HG02938 (cell line): ENCODE measurements at regions not wholly inside any gene's neighbourhood (a gene's known extent, or its start where the extent isn't known, plus 50 kb on each side); places are given as distances from the start of the nearest gene placed in this dataset.

Experiments used
- ATAC-seq: cut with Tn5 transposase; IDR thresholded peaks from one replicate; pipeline ENCODE4 v1.9.1; 2021; ENCODE audit warnings: mild to moderate bottlenecking, moderate library complexity; ENCODE audit not compliant: unreplicated experiment

DNA sequence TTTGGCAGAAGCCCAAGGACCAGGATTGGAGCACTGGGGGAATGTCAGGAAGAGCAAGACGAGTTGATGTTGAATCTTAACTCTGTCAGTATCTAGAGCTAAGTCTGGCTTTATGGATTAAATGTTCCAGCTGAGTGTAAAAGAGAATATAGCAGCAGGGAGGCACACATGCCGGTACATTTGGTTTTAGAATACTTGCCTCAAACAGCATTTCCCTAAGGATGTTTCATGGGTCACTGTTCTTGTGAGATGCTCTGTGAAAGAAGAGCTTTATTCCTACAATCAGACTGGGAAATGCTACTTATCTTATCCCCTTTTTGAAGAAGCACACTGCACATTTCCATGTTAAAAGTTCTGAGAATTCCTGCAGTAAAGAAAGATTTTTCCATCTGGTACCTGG lies 440.3 kb upstream of the B3GALT2 start:
- ATAC-seq: no peak

DNA sequence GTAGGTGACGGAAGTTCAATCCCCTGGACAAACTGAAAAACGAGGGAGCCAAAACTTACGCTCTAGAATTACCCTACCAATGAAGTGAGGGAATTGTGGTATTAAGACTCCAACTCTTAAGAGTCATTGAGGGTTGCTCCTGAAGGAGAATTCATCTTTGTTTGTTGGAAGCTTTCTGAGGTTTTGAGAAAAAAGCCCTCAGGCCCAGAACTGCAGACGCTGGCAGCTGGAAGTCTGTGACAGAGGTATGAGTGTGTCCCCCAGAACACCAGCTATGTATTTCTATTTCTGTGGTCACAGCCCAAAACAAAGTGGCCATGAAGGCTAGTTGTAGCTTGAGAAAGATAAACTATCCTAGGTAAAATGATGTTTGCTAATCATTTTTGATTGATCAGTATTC lies 438.8 kb upstream of the B3GALT2 start:
- no peak for ATAC-seq

DNA sequence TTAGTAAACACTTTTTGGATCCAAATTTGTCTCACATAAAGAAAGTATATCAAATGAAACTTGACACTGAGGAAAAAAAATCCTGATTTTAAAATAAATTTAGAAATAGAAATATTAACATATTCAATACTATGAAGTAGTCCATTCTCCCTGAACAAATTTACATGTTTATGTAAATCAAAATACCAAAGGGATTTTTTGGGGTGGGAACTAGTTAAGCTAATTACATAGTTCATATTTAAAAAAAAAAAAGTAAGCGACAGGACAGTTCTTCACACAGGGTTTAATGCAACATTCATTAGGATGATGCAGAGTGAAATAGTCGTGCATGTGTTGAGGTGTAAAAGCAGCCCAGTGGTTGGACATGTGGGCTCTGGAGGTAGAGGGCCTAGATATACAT lies 433.5 kb upstream of the B3GALT2 start:
- ATAC-seq: no peak

DNA sequence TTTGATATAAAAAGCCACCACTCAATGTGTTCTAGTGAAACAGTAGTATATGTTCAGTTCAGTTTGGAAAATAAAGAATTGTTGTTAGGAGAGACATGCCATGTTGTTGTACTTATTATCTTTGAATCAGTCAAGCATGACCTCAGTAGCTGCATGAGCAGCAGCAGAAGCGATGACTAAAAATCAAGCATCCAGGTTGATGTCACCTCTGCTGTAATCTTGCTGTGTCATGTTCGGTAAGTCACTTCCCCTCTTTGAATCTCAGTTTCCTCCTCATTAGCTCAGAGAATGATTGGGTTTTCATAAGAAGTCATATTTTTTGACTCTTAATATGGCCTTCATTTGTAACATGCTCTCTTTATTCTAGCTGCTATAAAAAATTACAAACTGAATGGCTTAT lies 428.4 kb upstream of the B3GALT2 start:
- no peak for ATAC-seq

DNA sequence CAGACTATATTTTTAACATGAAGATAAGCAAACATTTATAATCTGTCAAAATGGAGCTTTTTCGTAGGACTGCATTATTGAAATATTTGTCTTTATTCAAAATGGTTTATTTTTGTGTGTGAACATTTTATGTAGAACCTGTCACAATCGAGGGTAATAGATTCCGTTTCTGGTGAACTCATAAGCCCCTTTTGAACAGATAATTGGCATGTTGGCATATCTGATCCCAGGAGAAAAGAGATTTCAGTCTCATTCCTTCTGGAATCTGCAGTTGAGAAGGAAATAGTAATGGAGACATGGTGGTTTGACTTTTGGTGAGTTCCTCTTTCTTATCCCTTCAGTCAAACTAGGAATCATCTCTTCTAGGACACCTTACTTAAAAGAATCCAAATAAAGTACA lies 427.9 kb upstream of the B3GALT2 start:
- no peak for ATAC-seq

DNA sequence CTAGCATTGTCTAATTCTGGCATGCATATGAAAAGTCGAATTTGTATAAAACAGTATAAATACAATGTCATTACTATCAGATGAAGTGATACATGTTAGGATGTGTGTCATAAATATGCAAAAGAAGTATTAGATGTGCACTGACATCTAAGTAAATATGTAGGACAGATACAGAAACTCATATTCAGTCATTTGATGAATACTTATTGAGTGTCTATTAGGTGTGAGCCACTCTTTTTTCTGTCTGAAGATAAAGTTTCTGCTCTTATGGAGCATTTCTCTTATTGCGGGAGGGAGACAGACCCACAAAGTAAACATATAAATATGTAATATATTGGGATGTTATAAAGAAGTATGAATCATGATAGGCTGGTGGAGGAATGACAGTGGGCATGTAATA lies 426.6 kb upstream of the B3GALT2 start:
- ATAC-seq: no peak

DNA sequence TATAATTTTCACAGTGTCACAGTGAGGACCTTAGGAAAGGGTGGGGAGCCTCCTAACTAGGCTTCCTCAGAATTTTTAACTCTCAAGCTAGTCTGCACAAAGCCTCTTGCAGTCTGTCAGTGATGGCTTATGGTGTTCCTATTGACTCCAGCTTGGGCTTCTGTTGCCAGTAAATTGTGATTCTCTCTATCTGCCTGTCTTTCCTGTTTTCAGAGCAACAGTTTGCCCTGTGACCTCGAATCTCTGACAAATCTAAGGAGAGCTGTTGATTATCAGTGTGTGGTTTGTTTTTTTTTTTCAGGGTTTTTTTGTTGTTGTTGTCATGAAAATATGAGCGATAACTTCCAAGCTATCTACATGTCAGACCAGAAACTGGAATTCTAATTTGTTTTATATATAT lies 423.2 kb upstream of the B3GALT2 start:
- no peak for ATAC-seq

DNA sequence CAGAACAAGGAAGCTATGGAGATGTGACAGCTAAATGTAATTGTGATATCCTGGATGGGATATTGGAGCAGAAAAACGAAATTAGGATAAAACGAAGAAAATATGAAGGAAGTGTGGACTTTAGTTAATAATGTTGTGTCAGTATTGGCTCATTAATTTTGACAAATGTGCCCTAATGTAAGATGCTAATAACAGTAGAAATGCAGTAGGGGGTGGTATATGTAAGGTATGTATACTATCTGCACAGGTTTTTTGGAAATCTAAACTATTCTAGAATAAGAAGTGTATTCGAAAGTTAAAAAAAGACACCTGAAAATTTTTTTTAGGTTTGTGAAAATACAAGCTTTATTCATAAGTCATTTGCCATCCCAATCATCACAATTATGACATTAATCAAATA lies 421.4 kb upstream of the B3GALT2 start:
- no peak for ATAC-seq

DNA sequence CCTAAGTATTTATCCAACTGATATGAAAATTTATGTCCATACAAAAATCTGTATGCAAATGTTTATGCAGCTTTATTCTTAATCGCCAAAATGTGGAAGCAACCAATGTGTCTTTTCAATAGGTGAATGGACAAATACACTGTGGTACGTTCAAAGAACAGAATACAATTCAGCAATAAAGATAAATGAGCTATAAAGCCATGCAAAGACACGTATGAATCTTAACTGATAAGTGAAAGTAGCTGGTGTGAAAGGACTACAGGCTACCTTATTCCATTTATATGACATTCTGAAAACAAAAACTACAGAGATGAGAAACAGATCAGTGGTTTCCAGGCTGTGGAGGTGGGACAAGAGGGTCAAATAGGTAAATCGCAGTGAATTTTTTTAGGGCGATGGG lies 419.6 kb upstream of the B3GALT2 start:
- ATAC-seq: no peak

DNA sequence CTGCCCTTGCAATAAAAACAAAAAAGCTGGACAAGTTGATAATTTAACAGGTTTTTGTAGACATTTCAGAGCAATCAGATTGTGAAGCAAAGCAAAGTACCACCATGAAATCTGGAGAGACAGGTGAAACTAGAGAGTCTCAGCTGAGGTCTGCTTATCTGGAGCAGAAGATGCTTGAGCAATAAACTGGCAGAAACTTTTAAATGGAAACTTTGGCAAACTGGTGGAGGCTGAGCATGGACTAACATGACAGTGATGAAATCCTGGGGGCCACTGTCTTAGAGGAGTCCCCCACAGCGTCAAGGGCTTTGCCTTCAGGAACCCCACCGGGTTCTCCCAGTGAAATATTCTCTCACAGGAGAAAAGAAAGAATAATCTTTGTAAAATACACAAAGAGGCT lies 416.3 kb upstream of the B3GALT2 start:
- no peak for ATAC-seq

DNA sequence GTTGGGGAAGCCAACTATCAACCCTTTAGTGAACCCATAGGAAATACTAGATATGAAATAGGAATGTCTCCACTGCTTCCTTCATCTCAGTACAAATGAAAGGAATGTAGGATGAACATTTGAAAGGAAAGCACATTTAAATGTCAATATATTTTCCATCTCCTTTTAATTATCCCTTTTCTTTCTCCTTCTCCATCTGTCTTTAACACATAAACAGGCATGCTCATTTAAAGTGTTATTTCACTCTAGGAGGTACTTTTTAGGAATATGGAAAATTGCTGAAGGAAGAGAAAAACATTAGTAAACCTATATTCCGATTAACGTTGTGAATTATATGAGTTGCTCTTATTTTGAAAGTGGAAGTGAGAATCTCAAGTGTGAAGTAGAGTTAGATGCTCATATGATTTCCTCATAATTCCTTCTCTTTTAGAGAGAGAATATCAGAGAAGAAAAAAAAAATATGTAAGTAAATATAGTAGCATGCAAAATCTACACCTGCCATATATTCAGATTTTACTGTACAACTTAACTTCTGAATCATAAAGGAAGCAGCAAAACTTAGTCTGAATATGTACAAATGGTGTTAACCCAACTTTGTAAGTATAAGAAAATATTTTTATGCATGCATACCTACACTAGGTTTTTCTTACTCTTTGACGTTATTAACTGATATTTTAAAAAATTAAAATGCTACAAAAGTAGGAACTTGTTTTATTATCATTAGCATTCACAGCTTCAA lies 406.9 kb upstream of the B3GALT2 start:
- ATAC-seq: no peak

DNA sequence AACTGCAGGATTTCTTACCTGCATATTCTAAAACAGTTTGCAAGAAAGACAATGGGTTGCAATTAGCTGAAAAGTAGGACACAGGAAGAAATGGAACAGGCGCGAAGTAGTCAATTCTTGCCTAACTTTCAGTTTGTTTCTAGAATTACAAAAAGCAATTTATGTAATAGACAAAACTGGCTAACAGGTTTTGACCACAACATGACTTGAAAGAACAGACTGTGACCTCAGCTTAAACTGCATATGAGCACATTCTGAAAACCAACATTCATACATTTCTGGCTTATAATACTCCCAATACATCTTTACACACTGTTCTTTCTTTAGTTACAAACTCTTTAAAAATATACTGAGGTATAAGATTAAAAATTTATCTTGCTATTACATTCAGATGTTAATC lies 405.9 kb upstream of the B3GALT2 start:
- no peak for ATAC-seq

DNA sequence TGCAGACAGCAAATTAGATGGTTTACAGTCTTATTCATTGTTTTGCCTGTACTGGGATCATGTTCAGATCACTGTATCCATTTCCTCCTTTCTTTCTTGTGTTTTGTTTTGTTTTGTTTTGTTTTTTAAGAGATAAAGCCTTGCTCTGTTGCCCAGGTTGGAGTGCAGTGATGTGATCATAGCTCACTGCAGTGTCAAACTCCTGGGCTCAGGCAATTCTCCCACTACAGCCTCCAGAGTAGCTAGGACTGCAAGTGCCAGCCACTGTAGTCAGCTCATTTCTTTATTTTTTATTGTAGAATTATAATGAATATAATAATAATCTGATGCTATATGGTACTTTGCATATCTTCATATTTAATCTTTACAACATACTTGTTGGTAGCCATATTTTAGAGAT lies 403.7 kb upstream of the B3GALT2 start:
- no peak for ATAC-seq

DNA sequence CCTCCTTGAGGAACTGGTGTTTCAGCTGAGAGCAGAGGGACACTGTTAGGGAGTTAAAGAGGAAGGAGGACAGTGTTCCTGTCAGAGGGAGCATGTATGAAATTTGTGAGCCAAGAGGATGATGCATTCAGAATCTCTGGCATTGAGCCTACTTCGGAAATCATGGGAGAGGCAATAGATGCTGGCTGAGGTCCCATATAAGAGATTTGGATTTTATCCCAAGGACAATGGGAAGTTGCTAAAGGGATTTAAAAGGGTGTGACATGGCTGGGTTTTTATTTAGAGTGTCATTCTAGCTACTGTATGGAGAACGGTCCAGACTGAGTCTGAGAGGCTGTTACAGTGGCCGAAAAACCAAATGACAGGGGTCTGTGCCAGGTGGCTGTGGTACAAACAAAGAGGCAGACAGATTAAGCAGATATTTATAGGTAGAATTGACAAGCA lies 403.2 kb upstream of the B3GALT2 start:
- ATAC-seq: no peak

DNA sequence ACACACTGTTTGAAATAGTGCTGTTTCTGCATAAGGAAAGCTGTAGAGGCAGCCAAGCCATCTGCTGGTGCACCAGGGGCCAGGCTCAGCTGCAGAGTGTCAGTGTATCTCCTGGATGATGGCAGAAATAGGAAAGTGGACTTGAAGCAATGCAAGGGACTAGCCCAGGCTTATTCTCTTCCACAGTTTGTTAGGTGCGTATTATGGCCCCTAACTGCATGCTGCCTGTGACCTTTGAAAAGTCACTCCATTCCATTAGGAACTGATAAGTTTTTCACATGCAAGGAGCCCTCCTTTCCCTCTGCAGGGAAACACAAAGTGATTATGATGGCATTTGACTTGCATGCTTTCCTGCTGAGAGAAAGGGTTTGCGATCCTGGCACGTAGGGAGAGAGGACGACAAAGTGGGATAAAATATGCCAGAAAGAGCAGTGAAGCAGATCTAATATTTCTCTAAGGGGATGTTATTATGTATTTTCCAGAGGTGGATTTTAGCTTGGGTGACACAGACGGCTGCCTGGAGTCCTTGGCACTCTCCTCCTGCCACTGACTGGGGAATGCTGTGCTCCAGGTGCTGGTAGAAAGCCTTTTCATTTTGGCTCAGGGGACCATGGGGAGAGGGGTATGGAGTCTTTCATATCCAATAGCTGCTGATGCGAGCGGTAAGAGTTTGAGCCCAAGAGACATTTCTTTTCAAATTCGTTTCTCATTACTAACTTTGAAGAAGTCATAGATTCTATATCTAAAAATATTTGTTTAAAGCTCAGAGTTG lies 402.1 kb upstream of the B3GALT2 start:
- ATAC-seq: no peak

DNA sequence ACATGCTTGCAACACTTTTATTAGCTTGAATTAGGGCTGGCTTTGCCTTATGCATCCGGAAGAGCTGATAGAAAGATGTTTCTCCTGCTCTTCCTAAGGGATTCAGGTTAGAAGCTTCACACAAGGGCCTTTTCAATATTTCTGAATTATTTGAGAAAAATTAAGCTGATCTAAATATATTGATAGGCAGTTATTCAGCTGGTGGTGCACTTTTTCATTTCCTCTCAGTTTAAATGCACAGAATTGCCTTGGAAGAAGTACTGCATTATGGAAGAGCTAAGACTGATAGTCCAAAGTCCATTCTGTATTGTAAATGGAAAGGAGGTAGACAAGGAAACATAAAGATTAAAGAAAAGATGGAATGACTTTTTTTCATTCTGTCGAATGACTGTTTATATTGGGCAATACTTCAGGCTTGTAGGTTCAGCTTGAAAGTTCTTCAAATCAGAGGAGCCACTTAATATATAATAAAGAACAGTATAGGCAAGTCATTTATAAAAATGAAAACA lies 398.4 kb upstream of the B3GALT2 start:
- no peak for ATAC-seq

DNA sequence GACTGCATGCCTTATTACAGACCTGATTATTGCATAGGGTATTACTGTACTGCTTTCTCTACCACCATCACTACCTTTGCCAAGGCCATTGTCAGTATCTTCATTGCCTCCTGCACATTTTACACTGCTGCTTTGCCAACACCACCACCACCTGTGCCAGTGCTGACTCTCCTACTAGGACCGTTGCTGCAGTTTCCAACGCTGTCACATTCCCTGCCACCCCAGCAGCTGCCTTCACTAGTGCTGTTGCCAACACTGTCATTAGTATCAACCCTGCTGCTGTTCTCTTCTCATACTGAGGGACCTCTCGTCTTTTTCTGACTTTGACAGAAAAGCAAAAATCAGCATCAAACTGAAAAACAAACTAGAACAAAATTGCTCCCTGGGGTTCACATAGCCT lies 394.9 kb upstream of the B3GALT2 start:
- ATAC-seq: no peak

DNA sequence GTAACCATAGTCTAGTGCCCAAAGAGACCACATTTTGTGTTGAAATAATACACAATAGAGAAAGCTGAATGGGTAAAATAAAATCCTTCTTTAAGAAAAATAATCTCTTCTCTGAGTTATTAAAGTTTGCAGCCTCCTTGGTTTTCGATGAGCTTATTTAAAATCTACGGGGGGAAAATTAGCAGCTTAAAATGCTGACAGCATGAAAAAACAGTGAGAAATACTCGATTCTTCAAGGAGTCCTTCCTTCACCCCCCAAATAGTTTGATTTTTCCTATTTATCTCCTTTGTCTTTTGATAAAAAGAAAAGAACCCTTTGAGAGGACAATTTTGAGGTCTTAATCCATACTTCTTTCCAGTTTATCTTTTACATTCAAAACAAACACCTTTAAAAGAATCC lies 394.0 kb upstream of the B3GALT2 start:
- ATAC-seq: no peak

DNA sequence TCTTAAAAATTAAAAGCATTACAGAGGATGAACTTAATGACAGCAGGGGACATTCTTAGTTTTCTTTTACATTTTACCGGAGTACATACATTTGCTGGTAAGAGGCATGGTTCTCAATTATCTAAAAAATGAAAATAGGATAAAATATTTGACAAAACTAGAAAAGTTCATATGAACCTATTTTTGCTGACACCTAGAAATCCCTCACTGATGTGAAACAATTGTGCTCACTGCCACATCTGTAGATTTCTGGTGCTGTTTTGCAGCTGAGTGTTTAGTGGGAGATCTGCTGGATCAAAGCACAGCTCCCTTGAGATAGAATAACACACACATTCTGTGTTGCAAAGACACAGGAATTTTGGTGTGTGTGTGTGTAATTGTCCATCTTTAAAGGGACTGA lies 392.9 kb upstream of the B3GALT2 start:
- no peak for ATAC-seq

DNA sequence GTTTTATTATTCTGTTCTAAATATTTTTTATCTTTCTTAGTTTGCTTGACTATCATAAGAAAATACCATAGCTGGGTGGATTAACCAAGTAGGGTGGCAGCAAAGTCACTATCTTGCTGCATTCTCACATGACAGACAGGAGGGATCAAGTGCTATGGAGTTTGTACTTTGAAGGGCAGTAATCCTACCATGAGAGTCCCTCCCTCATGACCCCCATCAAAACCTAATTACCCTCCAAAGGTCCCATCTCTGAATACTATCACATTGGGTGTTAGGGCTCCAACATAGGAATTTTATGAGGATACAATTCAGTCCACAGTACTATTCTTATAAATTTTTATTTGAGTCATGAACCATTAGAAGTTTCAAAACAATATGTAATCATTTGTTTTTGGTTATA lies 388.5 kb upstream of the B3GALT2 start:
- ATAC-seq: no peak

DNA sequence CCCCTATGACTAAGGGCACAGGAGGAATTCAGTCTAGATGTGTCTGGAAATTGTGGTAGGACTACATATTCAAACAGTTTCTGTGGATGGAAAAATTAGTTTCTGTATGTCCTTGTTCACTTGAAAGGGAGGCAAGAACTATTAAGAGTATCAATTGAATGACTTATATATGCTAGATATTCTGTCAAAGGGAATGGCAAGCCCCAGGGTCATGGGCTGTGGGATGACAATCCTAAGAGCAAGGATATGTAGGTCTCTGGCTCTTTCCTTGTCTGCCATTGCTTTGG lies 383.5 kb upstream of the B3GALT2 start:
- ATAC-seq: no peak

DNA sequence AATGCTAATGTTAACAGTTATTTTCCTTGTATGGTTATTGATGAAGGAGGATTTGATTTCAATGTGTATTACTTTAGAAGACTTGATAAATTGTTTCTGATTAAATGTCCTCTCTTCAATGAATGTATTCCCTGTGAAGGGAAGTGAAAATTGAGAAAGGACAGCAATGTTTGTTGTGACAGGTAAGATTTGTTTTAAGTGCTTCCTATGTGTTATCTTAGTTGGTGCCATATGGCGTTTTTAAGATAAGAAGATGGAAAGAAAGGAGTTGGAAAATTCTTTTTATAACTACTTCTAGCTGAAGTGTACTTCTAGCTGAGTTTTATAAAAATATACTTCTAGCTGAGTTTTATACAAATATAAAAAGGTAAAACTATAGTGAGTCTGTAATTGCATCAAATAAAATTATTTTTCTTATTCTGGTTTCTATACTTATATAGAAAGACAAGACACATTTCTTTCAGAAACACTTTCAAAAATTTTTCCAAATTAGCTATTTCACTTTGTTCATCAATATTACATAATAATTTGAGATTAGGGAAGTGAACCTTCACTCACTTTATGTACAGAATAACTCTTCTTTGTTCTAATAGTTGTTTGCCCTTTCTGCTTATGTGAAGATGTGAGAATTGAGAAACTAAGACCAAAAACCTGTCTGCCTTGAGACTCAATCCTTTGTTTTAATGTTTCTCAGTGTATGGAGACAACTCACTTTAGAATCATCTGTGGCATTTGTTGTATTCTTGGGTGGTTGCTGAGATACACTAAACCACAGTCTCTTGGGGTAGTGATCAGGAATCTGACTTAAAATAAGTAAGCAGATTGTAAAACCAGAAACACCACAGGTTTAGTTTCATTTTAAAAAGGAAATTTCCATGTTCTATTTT lies 382.9 kb upstream of the B3GALT2 start:
- peak; percentile 89 for ATAC-seq
